ENCODE measurements at regions not wholly inside any gene's neighbourhood (a gene's known extent, or its start where the extent isn't known, plus 50 kb on each side); places are given as distances from the start of the nearest gene placed in this dataset.

DNA sequence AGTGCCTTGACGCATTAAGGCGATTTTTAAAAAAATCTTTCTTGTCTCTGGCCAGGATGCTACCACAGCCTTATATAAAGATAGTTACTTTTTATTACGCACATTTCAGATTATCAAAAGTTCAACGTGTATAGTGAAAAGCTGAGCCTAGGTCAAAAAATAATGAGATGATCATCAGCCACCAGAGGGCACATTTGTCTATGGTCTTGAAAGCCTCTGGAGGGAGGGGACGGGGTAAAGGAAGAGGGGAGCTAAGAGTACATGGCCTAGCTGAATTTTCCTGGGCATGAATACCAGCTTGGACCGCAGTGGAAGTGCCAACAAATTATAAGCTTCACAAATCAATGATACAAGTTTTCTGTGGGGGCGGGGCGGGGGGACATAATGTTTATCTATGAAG is 285.9 kb upstream of the SMIM30 start:
- TF ChIP-seq HDAC2 (IDR thresholded peaks at IDR 0.05), result no peak
- TF ChIP-seq RAD21 (conservative IDR thresholded peaks at IDR 0.05 in 1 of 2, IDR thresholded peaks at IDR 0.05 in 1 of 2), result no peak
- TF ChIP-seq, protein P1, sequence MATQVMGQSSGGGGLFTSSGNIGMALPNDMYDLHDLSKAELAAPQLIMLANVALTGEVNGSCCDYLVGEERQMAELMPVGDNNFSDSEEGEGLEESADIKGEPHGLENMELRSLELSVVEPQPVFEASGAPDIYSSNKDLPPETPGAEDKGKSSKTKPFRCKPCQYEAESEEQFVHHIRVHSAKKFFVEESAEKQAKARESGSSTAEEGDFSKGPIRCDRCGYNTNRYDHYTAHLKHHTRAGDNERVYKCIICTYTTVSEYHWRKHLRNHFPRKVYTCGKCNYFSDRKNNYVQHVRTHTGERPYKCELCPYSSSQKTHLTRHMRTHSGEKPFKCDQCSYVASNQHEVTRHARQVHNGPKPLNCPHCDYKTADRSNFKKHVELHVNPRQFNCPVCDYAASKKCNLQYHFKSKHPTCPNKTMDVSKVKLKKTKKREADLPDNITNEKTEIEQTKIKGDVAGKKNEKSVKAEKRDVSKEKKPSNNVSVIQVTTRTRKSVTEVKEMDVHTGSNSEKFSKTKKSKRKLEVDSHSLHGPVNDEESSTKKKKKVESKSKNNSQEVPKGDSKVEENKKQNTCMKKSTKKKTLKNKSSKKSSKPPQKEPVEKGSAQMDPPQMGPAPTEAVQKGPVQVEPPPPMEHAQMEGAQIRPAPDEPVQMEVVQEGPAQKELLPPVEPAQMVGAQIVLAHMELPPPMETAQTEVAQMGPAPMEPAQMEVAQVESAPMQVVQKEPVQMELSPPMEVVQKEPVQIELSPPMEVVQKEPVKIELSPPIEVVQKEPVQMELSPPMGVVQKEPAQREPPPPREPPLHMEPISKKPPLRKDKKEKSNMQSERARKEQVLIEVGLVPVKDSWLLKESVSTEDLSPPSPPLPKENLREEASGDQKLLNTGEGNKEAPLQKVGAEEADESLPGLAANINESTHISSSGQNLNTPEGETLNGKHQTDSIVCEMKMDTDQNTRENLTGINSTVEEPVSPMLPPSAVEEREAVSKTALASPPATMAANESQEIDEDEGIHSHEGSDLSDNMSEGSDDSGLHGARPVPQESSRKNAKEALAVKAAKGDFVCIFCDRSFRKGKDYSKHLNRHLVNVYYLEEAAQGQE (IDR thresholded peaks at IDR 0.05), result no peak
- TF ChIP-seq, protein P2, sequence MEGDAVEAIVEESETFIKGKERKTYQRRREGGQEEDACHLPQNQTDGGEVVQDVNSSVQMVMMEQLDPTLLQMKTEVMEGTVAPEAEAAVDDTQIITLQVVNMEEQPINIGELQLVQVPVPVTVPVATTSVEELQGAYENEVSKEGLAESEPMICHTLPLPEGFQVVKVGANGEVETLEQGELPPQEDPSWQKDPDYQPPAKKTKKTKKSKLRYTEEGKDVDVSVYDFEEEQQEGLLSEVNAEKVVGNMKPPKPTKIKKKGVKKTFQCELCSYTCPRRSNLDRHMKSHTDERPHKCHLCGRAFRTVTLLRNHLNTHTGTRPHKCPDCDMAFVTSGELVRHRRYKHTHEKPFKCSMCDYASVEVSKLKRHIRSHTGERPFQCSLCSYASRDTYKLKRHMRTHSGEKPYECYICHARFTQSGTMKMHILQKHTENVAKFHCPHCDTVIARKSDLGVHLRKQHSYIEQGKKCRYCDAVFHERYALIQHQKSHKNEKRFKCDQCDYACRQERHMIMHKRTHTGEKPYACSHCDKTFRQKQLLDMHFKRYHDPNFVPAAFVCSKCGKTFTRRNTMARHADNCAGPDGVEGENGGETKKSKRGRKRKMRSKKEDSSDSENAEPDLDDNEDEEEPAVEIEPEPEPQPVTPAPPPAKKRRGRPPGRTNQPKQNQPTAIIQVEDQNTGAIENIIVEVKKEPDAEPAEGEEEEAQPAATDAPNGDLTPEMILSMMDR (IDR thresholded peaks at IDR 0.05), result peak; percentile 6; the same call in 1 of the 3 replicates
- TF ChIP-seq, protein P3, sequence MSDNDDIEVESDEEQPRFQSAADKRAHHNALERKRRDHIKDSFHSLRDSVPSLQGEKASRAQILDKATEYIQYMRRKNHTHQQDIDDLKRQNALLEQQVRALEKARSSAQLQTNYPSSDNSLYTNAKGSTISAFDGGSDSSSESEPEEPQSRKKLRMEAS (IDR thresholded peaks at IDR 0.05), result no peak
- TF ChIP-seq POLR2A (IDR thresholded peaks at IDR 0.05; ENCODE audit: low read length), result no peak
- no peak for TF ChIP-seq ESRRA (IDR thresholded peaks at IDR 0.05; ENCODE audit: borderline replicate concordance, low read length)

Measured in A549 (cell line).